Muscle of leg (tissue), 3 donors: ENCODE measurements at regions not wholly inside any gene's neighbourhood (a gene's known extent, or its start where the extent isn't known, plus 50 kb on each side); places are given as distances from the start of the nearest gene placed in this dataset.

Experiments
- DNase-seq: peaks from one replicate; pipeline ENCODE4 v3.0.0; 2013
- H3K27ac ChIP-seq: one replicate; pipeline ENCODE4 v1.5.1; 2013; ENCODE audit warnings: mild to moderate bottlenecking, low read length, control low read depth
- H3K27me3 ChIP-seq: one replicate; pipeline ENCODE4 v1.6.1; 2013; ENCODE audit warnings: low read length; ENCODE audit not compliant: control insufficient read depth, insufficient read depth
- H3K36me3 ChIP-seq: one replicate; pipeline ENCODE4 v1.6.1; 2013; ENCODE audit warnings: low read length; ENCODE audit not compliant: control insufficient read depth, insufficient read depth
- H3K4me1 ChIP-seq: one replicate; pipeline ENCODE4 v1.6.1; 2013; ENCODE audit warnings: low read length; ENCODE audit not compliant: control insufficient read depth, insufficient read depth
- H3K4me3 ChIP-seq: one replicate; pipeline ENCODE4 v1.5.1; 2013; ENCODE audit warnings: low read length, control low read depth
- H3K9me3 ChIP-seq: replicated peaks from 2 replicates; pipeline ENCODE4 v1.6.1; 2013; ENCODE audit warnings: low read depth, low read length; ENCODE audit not compliant: control insufficient read depth
- WGBS: methylation state at CpG from one replicate; pipeline ENCODE4 v1.1.5; 2013; ENCODE audit warnings: missing lambda C conversion rate; ENCODE audit not compliant: insufficient coverage; 5-methylcytosine and 5-hydroxymethylcytosine counted together

- no peaks in the 10 kb centered on the region for H3K9me3 ChIP-seq
- H3K27me3 ChIP-seq, result peaks cover 14% of the 10 kb centered on the region
- H3K4me1 ChIP-seq, result no peaks in the 10 kb centered on the region
- WGBS, result 17% methylated on average over 3 of the region's 7 CpGs
- H3K4me3 ChIP-seq, result no peak overlapping the region
- DNase-seq, result no peak
- H3K36me3 ChIP-seq, result no peaks in the 10 kb centered on the region
- no peak overlapping the region for H3K27ac ChIP-seq
Measured at GRCh38 chr1:34645109-34645688, 109.6 kb upstream of the GJB5 start.

- Histone ChIP-seq H3K27ac (no peak overlapping the region), H3K9me3 (no peaks in the 10 kb centered on the region), H3K4me3 (no peak overlapping the region), H3K36me3 (no peaks in the 10 kb centered on the region), H3K4me1 (no peaks in the 10 kb centered on the region), H3K27me3 (peaks cover 14% of the 10 kb centered on the region)
- no peak for DNase-seq
- no CpG with 5 or more reads among the region's 3 CpGs for WGBS
Measured at GRCh38 chr1:34645919-34646318, 108.9 kb upstream of the GJB5 start.

GRCh38 chr1:34648501-34648900, 106.3 kb upstream of the GJB5 start:
- Histone ChIP-seq H3K4me1 (no peaks in the 10 kb centered on the region), H3K9me3 (no peaks in the 10 kb centered on the region), H3K36me3 (no peaks in the 10 kb centered on the region), H3K4me3 (no peak overlapping the region), H3K27ac (no peak overlapping the region), H3K27me3 (peaks cover 16% of the 10 kb centered on the region)
- 58% methylated on average over 3 of the region's 6 CpGs for WGBS
- DNase-seq, result no peak

- no peaks in the 10 kb centered on the region for H3K9me3 ChIP-seq
- no peak for DNase-seq
- no peak overlapping the region for H3K4me3 ChIP-seq
- no peaks in the 10 kb centered on the region for H3K36me3 ChIP-seq
- WGBS, result no CpG with 5 or more reads among the region's 1 CpG
- no peaks in the 10 kb centered on the region for H3K4me1 ChIP-seq
- no peak overlapping the region for H3K27ac ChIP-seq
- peaks cover 16% of the 10 kb centered on the region for H3K27me3 ChIP-seq
Measured at GRCh38 chr1:34650090-34650489, 104.8 kb upstream of the GJB5 start.

GRCh38 chr1:34650800-34651199, 104.0 kb upstream of the GJB5 start:
- Histone ChIP-seq H3K9me3 (no peaks in the 10 kb centered on the region), H3K36me3 (no peaks in the 10 kb centered on the region), H3K27ac (no peak overlapping the region), H3K27me3 (peaks cover 16% of the 10 kb centered on the region), H3K4me3 (no peak overlapping the region), H3K4me1 (no peaks in the 10 kb centered on the region)
- no peak for DNase-seq
- WGBS, result 89% methylated on average over 7 of the region's 11 CpGs

GRCh38 chr1:34653110-34653509, 101.7 kb upstream of the GJB5 start:
- Histone ChIP-seq H3K4me3 (no peak overlapping the region), H3K9me3 (no peaks in the 10 kb centered on the region), H3K27ac (no peak overlapping the region), H3K36me3 (no peaks in the 10 kb centered on the region), H3K4me1 (no peaks in the 10 kb centered on the region), H3K27me3 (peaks cover 11% of the 10 kb centered on the region)
- no peak for DNase-seq
- WGBS, result 68% methylated on average over 7 of the region's 7 CpGs

GRCh38 chr1:34655206-34655874, 99.5 kb upstream of the GJB5 start:
- no peak for DNase-seq
- no peaks in the 10 kb centered on the region for H3K4me1 ChIP-seq
- H3K27me3 ChIP-seq, result peaks cover 9% of the 10 kb centered on the region
- 17% methylated on average over 2 of the region's 4 CpGs for WGBS
- H3K4me3 ChIP-seq, result no peak overlapping the region
- no peak overlapping the region for H3K27ac ChIP-seq
- no peaks in the 10 kb centered on the region for H3K36me3 ChIP-seq
- no peaks in the 10 kb centered on the region for H3K9me3 ChIP-seq

GRCh38 chr1:34655875-34656240, 99.0 kb upstream of the GJB5 start:
- 58% methylated on average over 1 of the region's 4 CpGs for WGBS
- peaks cover 9% of the 10 kb centered on the region for H3K27me3 ChIP-seq
- H3K27ac ChIP-seq, result no peak overlapping the region
- DNase-seq, result no peak
- no peaks in the 10 kb centered on the region for H3K9me3 ChIP-seq
- H3K36me3 ChIP-seq, result no peaks in the 10 kb centered on the region
- no peaks in the 10 kb centered on the region for H3K4me1 ChIP-seq
- H3K4me3 ChIP-seq, result no peak overlapping the region

- no peaks in the 10 kb centered on the region for H3K4me1 ChIP-seq
- H3K4me3 ChIP-seq, result no peak overlapping the region
- H3K36me3 ChIP-seq, result no peaks in the 10 kb centered on the region
- H3K27ac ChIP-seq, result no peak overlapping the region
- WGBS, result 78% methylated on average over 2 of the region's 3 CpGs
- peaks cover 9% of the 10 kb centered on the region for H3K27me3 ChIP-seq
- H3K9me3 ChIP-seq, result no peaks in the 10 kb centered on the region
- no peak for DNase-seq
Measured at GRCh38 chr1:34656299-34656698, 98.5 kb upstream of the GJB5 start.

GRCh38 chr1:34656731-34657130, 98.1 kb upstream of the GJB5 start:
- no peak for DNase-seq
- H3K27me3 ChIP-seq, result peaks cover 9% of the 10 kb centered on the region
- 61% methylated on average over 5 of the region's 8 CpGs for WGBS
- H3K9me3 ChIP-seq, result no peaks in the 10 kb centered on the region
- H3K27ac ChIP-seq, result no peak overlapping the region
- no peak overlapping the region for H3K4me3 ChIP-seq
- H3K36me3 ChIP-seq, result no peaks in the 10 kb centered on the region
- H3K4me1 ChIP-seq, result no peaks in the 10 kb centered on the region

GRCh38 chr1:34657266-34657665, 97.6 kb upstream of the GJB5 start:
- DNase-seq, result no peak
- no peak overlapping the region for H3K4me3 ChIP-seq
- no peaks in the 10 kb centered on the region for H3K4me1 ChIP-seq
- H3K27me3 ChIP-seq, result peaks cover 9% of the 10 kb centered on the region
- no peak overlapping the region for H3K27ac ChIP-seq
- no peaks in the 10 kb centered on the region for H3K36me3 ChIP-seq
- H3K9me3 ChIP-seq, result no peaks in the 10 kb centered on the region
